ENCODE measurements at regions not wholly inside any gene's neighbourhood (a gene's known extent, or its start where the extent isn't known, plus 50 kb on each side); places are given as distances from the start of the nearest gene placed in this dataset.

DNA sequence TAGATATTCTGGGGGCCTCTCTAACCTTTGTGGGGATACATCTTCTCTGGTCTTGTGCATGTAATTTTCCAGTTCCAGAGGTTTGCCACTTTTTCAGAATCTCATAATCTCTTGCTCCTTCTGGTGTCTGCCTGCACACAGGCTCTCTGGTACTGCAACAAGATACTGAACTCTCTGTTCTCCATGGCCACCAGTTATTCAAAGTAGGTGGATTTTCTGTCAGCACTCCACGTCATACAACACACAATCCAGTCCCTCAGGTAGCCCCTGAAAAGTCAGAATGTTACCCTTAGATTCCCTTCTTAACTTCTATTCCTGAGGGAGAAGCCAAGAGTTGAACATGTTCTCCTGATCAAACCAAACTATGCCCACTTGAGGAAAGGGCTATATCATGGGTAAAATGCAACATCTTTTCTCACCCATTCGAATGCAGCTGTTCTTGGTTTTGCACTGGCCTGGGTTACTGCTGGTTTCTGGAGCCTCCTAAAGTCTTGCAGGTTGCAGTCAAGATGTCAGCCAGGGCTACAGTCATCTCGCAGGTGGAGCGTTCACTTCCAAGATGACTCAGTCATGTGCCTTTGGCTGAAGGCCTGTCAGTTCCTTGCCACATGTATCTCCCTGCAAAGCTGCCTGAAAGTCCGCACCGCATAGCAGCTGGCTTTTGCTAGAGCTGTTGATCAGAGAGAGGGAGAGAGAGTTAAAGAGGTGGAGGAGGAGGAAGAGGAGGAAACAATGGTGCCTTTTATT, 57.7 kb upstream of the TUBA3C start:
- H3K4me1 ChIP-seq (ENCODE audit: control insufficient read depth in 2 of 3, insufficient read depth in 2 of 3, low read depth in 1 of 3, low read length in 3 of 3) = no peaks in the 10 kb centered on the region
- H3K27me3 ChIP-seq (ENCODE audit: control insufficient read depth, insufficient read depth, low read length) = no peaks in the 10 kb centered on the region
- H3K9ac ChIP-seq (ENCODE audit: low read length in 3 of 3) = no peak overlapping the region
- no peak overlapping the region for H3K4me3 ChIP-seq (ENCODE audit: low read length in 3 of 3)
- DNase-seq (no peak), FAIRE-seq (no peak)
- TF ChIP-seq, protein P1, sequence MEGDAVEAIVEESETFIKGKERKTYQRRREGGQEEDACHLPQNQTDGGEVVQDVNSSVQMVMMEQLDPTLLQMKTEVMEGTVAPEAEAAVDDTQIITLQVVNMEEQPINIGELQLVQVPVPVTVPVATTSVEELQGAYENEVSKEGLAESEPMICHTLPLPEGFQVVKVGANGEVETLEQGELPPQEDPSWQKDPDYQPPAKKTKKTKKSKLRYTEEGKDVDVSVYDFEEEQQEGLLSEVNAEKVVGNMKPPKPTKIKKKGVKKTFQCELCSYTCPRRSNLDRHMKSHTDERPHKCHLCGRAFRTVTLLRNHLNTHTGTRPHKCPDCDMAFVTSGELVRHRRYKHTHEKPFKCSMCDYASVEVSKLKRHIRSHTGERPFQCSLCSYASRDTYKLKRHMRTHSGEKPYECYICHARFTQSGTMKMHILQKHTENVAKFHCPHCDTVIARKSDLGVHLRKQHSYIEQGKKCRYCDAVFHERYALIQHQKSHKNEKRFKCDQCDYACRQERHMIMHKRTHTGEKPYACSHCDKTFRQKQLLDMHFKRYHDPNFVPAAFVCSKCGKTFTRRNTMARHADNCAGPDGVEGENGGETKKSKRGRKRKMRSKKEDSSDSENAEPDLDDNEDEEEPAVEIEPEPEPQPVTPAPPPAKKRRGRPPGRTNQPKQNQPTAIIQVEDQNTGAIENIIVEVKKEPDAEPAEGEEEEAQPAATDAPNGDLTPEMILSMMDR (IDR thresholded peaks at IDR 0.05; ENCODE audit: borderline replicate concordance, extremely low read depth, insufficient read depth) = no peak
- no peak overlapping the region for H3K27ac ChIP-seq (ENCODE audit: low read depth in 2 of 2, low read length in 2 of 2)
- no peaks in the 10 kb centered on the region for H3K9me3 ChIP-seq (ENCODE audit: control insufficient read depth in 2 of 3, insufficient read depth in 1 of 3, low read length in 3 of 3)
- no peaks in the 10 kb centered on the region for H3K36me3 ChIP-seq (ENCODE audit: control insufficient read depth in 2 of 3, insufficient read depth in 3 of 3, low read length in 3 of 3)
- intact Hi-C loops (cut with DNase I) = no loop called here
